H1 (cell line): ENCODE measurements at regions not wholly inside any gene's neighbourhood (a gene's known extent, or its start where the extent isn't known, plus 50 kb on each side); places are given as distances from the start of the nearest gene placed in this dataset.

Source experiments
- CTCF ChIA-PET: fragments of 300-600 bp; sonication (Branson Sonifier 250); formaldehyde crosslinking; loops from one replicate; lab custom pipeline; 2021; ENCODE audit not compliant: partially characterized antibody; lab: Charles Lee
- POLR2A ChIA-PET: fragments of 300-600 bp; sonication (Branson Sonifier 250); formaldehyde crosslinking; loops from one replicate; lab custom pipeline; 2021; ENCODE audit warnings: inconsistent platforms; ENCODE audit not compliant: partially characterized antibody; lab: Charles Lee
- DNase-seq, 2 experiments: peaks; one replicate each; pipeline versions ENCODE4 v3.0.0 to v3.0.0-alpha.2; 2010 to 2022; ENCODE audit warnings: low spot score in 2 of 2, low read depth in 1 of 2, mixed read lengths in 1 of 2
- FAIRE-seq: peaks from 2 replicates; lab custom pipeline; 2011; peaks lifted over from hg19 to GRCh38; lab: Jason Lieb, UNC
- H2AFZ ChIP-seq: 2 replicates; pipeline ENCODE4 v1.8.1; 2012; ENCODE audit warnings: low read length, inconsistent platforms
- H2AK5ac ChIP-seq: 2 replicates; pipeline ENCODE4 v1.6.1; 2013; ENCODE audit warnings: low read depth, low read length
- H2BK120ac ChIP-seq: replicated peaks from 2 replicates; pipeline ENCODE3; 2013; ENCODE audit warnings: low read depth, low read length, inconsistent platforms
- H2BK12ac ChIP-seq: 2 replicates; pipeline ENCODE4 v1.6.1; 2013; ENCODE audit warnings: low read depth, low read length
- H2BK15ac ChIP-seq: 2 replicates; pipeline ENCODE4 v1.6.1; 2013; ENCODE audit warnings: low read length
- H2BK20ac ChIP-seq: 2 replicates; pipeline ENCODE4 v1.6.1; 2013; ENCODE audit warnings: low read length
- H2BK5ac ChIP-seq: 2 replicates; pipeline ENCODE4 v1.6.1; 2013; ENCODE audit warnings: low read depth, low read length
- H3K14ac ChIP-seq: 2 replicates; pipeline ENCODE4 v1.6.1; 2013; ENCODE audit warnings: inconsistent platforms; ENCODE audit not compliant: insufficient read length
- H3K18ac ChIP-seq: 2 replicates; pipeline ENCODE4 v1.6.1; 2013; ENCODE audit warnings: low read length; ENCODE audit errors: extremely low read depth
- H3K23ac ChIP-seq: 2 replicates; pipeline ENCODE4 v1.6.1; 2013; ENCODE audit warnings: inconsistent platforms; ENCODE audit not compliant: insufficient read length
- H3K23me2 ChIP-seq: 2 replicates; pipeline ENCODE4 v1.6.1; 2013; ENCODE audit warnings: low read depth, low read length
- H3K27ac ChIP-seq: 2 replicates; pipeline ENCODE4 v1.6.1; 2011; ENCODE audit warnings: low read depth, low read length, inconsistent platforms
- H3K27me3 ChIP-seq, 4 experiments: replicated peaks in 1 of 4; 1 replicate in 1 of 4; 2 replicates in 3 of 4; pipeline versions ENCODE4 v1.6.1 to v1.8.1; 2011 to 2013; ENCODE audit warnings: low read length in 3 of 4, mild to moderate bottlenecking in 3 of 4, inconsistent platforms in 2 of 4, mixed read lengths in 2 of 4, moderate library complexity in 1 of 4; ENCODE audit not compliant: control insufficient read depth in 3 of 4, insufficient read depth in 3 of 4; ENCODE audit errors: extremely low read depth in 1 of 4
- H3K36me3 ChIP-seq, 4 experiments: 2 replicates each; pipeline versions ENCODE4 v1.6.1 to v1.8.1; 2011 to 2013; ENCODE audit warnings: mild to moderate bottlenecking in 4 of 4, low read length in 3 of 4, moderate library complexity in 2 of 4, control low read depth in 1 of 4, inconsistent platforms in 1 of 4; ENCODE audit not compliant: insufficient read depth in 4 of 4, control insufficient read depth in 2 of 4
- H3K4ac ChIP-seq: replicated peaks from 2 replicates; pipeline ENCODE3; 2013; ENCODE audit warnings: low read length, low read depth, mixed read lengths, inconsistent platforms; ENCODE audit not compliant: insufficient read length
- H3K4me1 ChIP-seq, 4 experiments: replicated peaks in 1 of 4; 1 replicate in 1 of 4; 2 replicates in 3 of 4; pipeline versions ENCODE4 v1.6.1 to v1.8.1; 2011 to 2013; ENCODE audit warnings: low read length in 3 of 4, inconsistent platforms in 2 of 4, mixed read lengths in 1 of 4; ENCODE audit not compliant: insufficient read depth in 4 of 4, control insufficient read depth in 3 of 4
- H3K4me2 ChIP-seq, 2 experiments: 2 replicates each; pipeline versions ENCODE4 v1.6.1 to v1.8.1; 2011 to 2013; ENCODE audit warnings: low read depth in 2 of 2, low read length in 2 of 2, control low read depth in 1 of 2, inconsistent platforms in 1 of 2, mild to moderate bottlenecking in 1 of 2; ENCODE audit not compliant: insufficient read depth in 1 of 2
- H3K4me3 ChIP-seq, 4 experiments: fragments of 200-600, 300-600 bp in 1 of 4; sonication (generic), shearing (Covaris generic), sonication (Bioruptor Twin) in 1 of 4; 2 replicates each; pipeline versions ENCODE4 v1.5.1 to v1.8.1; 2011 to 2016; ENCODE audit warnings: low read length in 4 of 4, low read depth in 3 of 4, control low read depth in 2 of 4, inconsistent platforms in 2 of 4, mild to moderate bottlenecking in 2 of 4, mixed read lengths in 1 of 4, moderate library complexity in 1 of 4; ENCODE audit not compliant: insufficient read depth in 2 of 4; ENCODE audit errors: extremely low read depth in 1 of 4
- H3K56ac ChIP-seq: replicated peaks from 2 replicates; pipeline ENCODE3; 2013; ENCODE audit warnings: low read depth, mild to moderate bottlenecking, mixed read lengths, low read length, inconsistent platforms; ENCODE audit not compliant: insufficient read length
- H3K79me1 ChIP-seq: 2 replicates; pipeline ENCODE4 v1.6.1; 2013; ENCODE audit warnings: low read depth, low read length, control low read depth
- H3K79me2 ChIP-seq, 2 experiments: 2 replicates each; pipeline versions ENCODE4 v1.6.1 to v1.8.1; 2012 to 2013; ENCODE audit warnings: low read length in 2 of 2, mild to moderate bottlenecking in 2 of 2, inconsistent platforms in 1 of 2; ENCODE audit not compliant: insufficient read depth in 2 of 2, control insufficient read depth in 1 of 2
- H3K9ac ChIP-seq, 4 experiments: replicated peaks in 1 of 4; 1 replicate in 1 of 4; 2 replicates in 3 of 4; pipeline versions ENCODE4 v1.6.1 to v1.8.1; 2011 to 2013; ENCODE audit warnings: low read depth in 3 of 4, low read length in 3 of 4, control low read depth in 2 of 4, mild to moderate bottlenecking in 2 of 4, moderate library complexity in 2 of 4, inconsistent platforms in 1 of 4; ENCODE audit errors: extremely low read depth in 1 of 4
- H3K9me3 ChIP-seq, 2 experiments: 2 replicates each; pipeline versions ENCODE4 v1.6.1 to v1.8.1; 2012 to 2013; ENCODE audit warnings: mild to moderate bottlenecking in 2 of 2, moderate library complexity in 2 of 2, control low read depth in 1 of 2, inconsistent platforms in 1 of 2, low read depth in 1 of 2, low read length in 1 of 2, mixed read lengths in 1 of 2; ENCODE audit not compliant: insufficient read depth in 2 of 2
- H4K20me1 ChIP-seq, 2 experiments: replicated peaks in 1 of 2; 2 replicates each; pipeline versions ENCODE3 to v1.8.1; 2011 to 2013; ENCODE audit warnings: inconsistent platforms in 2 of 2, low read length in 2 of 2, mild to moderate bottlenecking in 1 of 2; ENCODE audit not compliant: insufficient read depth in 2 of 2, control insufficient read depth in 1 of 2
- H4K5ac ChIP-seq: 2 replicates; pipeline ENCODE4 v1.6.1; 2013; ENCODE audit warnings: low read length, low read depth, mixed read lengths, inconsistent platforms; ENCODE audit not compliant: insufficient read length
- H4K8ac ChIP-seq: 2 replicates; pipeline ENCODE4 v1.8.0; 2013; ENCODE audit warnings: mild to moderate bottlenecking, moderate library complexity, low read length, inconsistent platforms; ENCODE audit not compliant: insufficient read depth; ENCODE audit errors: extremely low read depth
- H4K91ac ChIP-seq: replicated peaks from 2 replicates; pipeline ENCODE3; 2013; ENCODE audit warnings: low read length, mixed read lengths, inconsistent platforms; ENCODE audit not compliant: insufficient read length
- ASH2L ChIP-seq: fragments of 200-600, 300-600 bp; sonication (generic); IDR thresholded peaks from one replicate; pipeline ENCODE4 v1.7.1; 2017; ENCODE audit warnings: low read length
- BCL11A ChIP-seq, 2 experiments: IDR thresholded peaks; one replicate each; pipeline ENCODE4 v1.6.1; 2011; ENCODE audit warnings: low read depth in 2 of 2, low read length in 2 of 2, mild to moderate bottlenecking in 2 of 2
- CREB1 ChIP-seq: IDR thresholded peaks from 2 replicates; pipeline ENCODE4 v1.6.1; 2012; ENCODE audit warnings: inconsistent platforms
- HDAC2 ChIP-seq, 2 experiments: fragments of 300-600 bp in 1 of 2; sonication (generic) in 1 of 2; IDR thresholded peaks; 2 replicates each; pipeline ENCODE4 v1.6.1; 2011 to 2012; ENCODE audit warnings: low read depth in 2 of 2, low read length in 2 of 2, mild to moderate bottlenecking in 2 of 2, moderate library complexity in 2 of 2, borderline replicate concordance in 1 of 2, inconsistent platforms in 1 of 2
- SAP30 ChIP-seq: fragments of 300-600 bp; sonication (generic); IDR thresholded peaks from 2 replicates; pipeline ENCODE4 v1.7.1; 2012; ENCODE audit warnings: low read length, moderate library complexity, mild to moderate bottlenecking, inconsistent platforms; ENCODE audit not compliant: insufficient read depth, insufficient replicate concordance
- SIRT6 ChIP-seq: IDR thresholded peaks from one replicate; pipeline ENCODE4 v1.7.1; 2012; ENCODE audit warnings: low read length, inconsistent platforms
- WGBS, 2 experiments: shearing (Covaris generic) in 1 of 2; methylation state at CpG; one replicate each; pipeline versions ENCODE4 v1.1.6 to v1.1.7; 2013 to 2015; ENCODE audit warnings: low lambda C conversion rate in 2 of 2, mixed read lengths in 2 of 2, inconsistent platforms in 1 of 2, low coverage in 1 of 2, missing lambda C conversion rate in 1 of 2; ENCODE audit not compliant: insufficient replicate concordance in 2 of 2, insufficient coverage in 1 of 2, insufficient read length in 1 of 2; ENCODE audit errors: extremely low coverage in 1 of 2, missing lambda C conversion rate in 1 of 2; 5-methylcytosine and 5-hydroxymethylcytosine counted together

DNA sequence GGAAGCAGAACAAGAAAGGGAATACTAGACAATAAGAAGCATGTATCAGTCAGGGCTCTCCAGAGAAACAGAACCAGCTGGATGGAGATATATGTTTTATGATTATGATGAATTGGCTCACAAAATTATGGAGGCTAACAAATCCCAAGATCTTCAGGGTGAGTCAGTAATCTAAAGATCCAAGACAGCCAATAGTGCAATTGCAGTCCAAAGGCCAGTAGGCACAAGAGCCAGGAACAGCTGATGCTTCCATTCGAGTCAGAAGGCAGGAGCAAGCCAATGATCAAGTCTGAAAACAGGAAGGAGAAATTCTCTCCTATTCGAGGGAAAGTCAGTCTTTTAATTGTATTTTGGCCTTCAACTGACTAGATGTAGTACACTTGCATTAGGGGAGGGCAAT lies 164.9 kb upstream of the ST8SIA2 start:
- Histone ChIP-seq H2BK120ac (no peak overlapping the region), H4K91ac (no peak overlapping the region), H2BK15ac (no peak overlapping the region), H3K9me3 (0 out of 4 replicates have a peak, but pooled peaks cover 0 to 2% of the 10 kb centered on the region in 2 experiments), H2BK5ac (no peak overlapping the region), H2BK12ac (no peak overlapping the region), H3K23me2 (no peaks in the 10 kb centered on the region), H2AK5ac (no peak overlapping the region), H4K8ac (no peak overlapping the region), H3K14ac (no peak overlapping the region), H3K23ac (no peak overlapping the region), H2BK20ac (no peak overlapping the region), H3K56ac (no peak overlapping the region), H4K20me1 (no peaks in the 10 kb centered on the region), H3K27me3 (no peaks in the 10 kb centered on the region), H3K36me3 (no peaks in the 10 kb centered on the region), H3K4ac (no peak overlapping the region), H3K9ac (no peak overlapping the region), H3K18ac (no peak overlapping the region), H3K27ac (no peak overlapping the region), H4K5ac (no peak overlapping the region), H3K4me3 (no peak overlapping the region), H3K4me2 (no peak overlapping the region), H3K79me1 (no peaks in the 10 kb centered on the region), H3K4me1 (no peaks in the 10 kb centered on the region; a peak in 1 of 7 replicates), H2AFZ (no peak overlapping the region), H3K79me2 (no peaks in the 10 kb centered on the region)
- TF ChIP-seq HDAC2 (IDR thresholded peaks at IDR 0.05; ENCODE audit: borderline replicate concordance in 1 of 2, low read depth in 2 of 2, low read length in 2 of 2) (no peak), SIRT6 (no peak), BCL11A (IDR thresholded peaks at IDR 0.05; ENCODE audit: low read depth in 2 of 2, low read length in 2 of 2) (no peak), ASH2L (no peak), SAP30 (no peak), CREB1 (no peak)
- DNase-seq (no peak), FAIRE-seq (no peak)
- POLR2A ChIA-PET, result no interaction called here
- CTCF ChIA-PET, result interaction anchor here (0.9 to 1.5 kb wide), 5 partner anchors 43 to 191 kb away, joined by 3 to 4 read pairs (median 3); no protein-coding TSS in a partner anchor
- 82% methylated on average over 2 of the region's 2 CpGs; no CpG with 5 or more reads in 1 of the 2 experiments for WGBS, 2 experiments
